Fibroblast of lung (primary cell): ENCODE measurements at regions not wholly inside any gene's neighbourhood (a gene's known extent, or its start where the extent isn't known, plus 50 kb on each side); places are given as distances from the start of the nearest gene placed in this dataset.

Experiments
- DNase-seq, 2 donors: peaks; one replicate each; pipeline versions ENCODE4 v3.0.0 to v3.0.0-alpha.2; 2010; ENCODE audit warnings: low read depth in 2 of 2
- H2AFZ ChIP-seq: 2 replicates; pipeline ENCODE4 v1.5.1; 2012; ENCODE audit warnings: low read length, control low read depth, inconsistent platforms
- H3K27ac ChIP-seq: 2 replicates; pipeline ENCODE4 v1.5.1; 2011; ENCODE audit warnings: low read length, control low read depth; ENCODE audit not compliant: insufficient read depth
- H3K27me3 ChIP-seq: 2 replicates; pipeline ENCODE4 v1.5.1; 2011; ENCODE audit warnings: mild to moderate bottlenecking, low read length; ENCODE audit not compliant: control insufficient read depth, insufficient read depth
- H3K36me3 ChIP-seq: 2 replicates; pipeline ENCODE4 v1.5.1; 2011; ENCODE audit warnings: low read length; ENCODE audit not compliant: control insufficient read depth, insufficient read depth
- H3K4me1 ChIP-seq: 2 replicates; pipeline ENCODE4 v1.5.1; 2011; ENCODE audit warnings: low read length; ENCODE audit not compliant: control insufficient read depth, insufficient read depth; ENCODE audit errors: extremely low read depth
- H3K4me2 ChIP-seq: 2 replicates; pipeline ENCODE4 v1.5.1; 2011; ENCODE audit warnings: low read length, control low read depth; ENCODE audit not compliant: insufficient read depth; ENCODE audit errors: extremely low read depth
- H3K4me3 ChIP-seq, 4 experiments: fragments of 200-600 bp in 1 of 4; sonication (generic) in 1 of 4; replicated peaks in 1 of 4; 2 replicates each; pipeline ENCODE4 v1.5.1; 2011 to 2016; ENCODE audit warnings: low read length in 4 of 4, low read depth in 3 of 4, mild to moderate bottlenecking in 3 of 4, control low read depth in 2 of 4, inconsistent platforms in 1 of 4, mixed read lengths in 1 of 4; ENCODE audit not compliant: insufficient read depth in 1 of 4; ENCODE audit errors: control extremely low read depth in 1 of 4
- H3K79me2 ChIP-seq: 2 replicates; pipeline ENCODE4 v1.5.1; 2012; ENCODE audit warnings: mild to moderate bottlenecking, low read length, inconsistent platforms; ENCODE audit not compliant: control insufficient read depth, insufficient read depth
- H3K9ac ChIP-seq: 2 replicates; pipeline ENCODE4 v1.5.1; 2011; ENCODE audit warnings: mild to moderate bottlenecking, low read length, control low read depth; ENCODE audit not compliant: insufficient read depth
- H3K9me3 ChIP-seq: 2 replicates; pipeline ENCODE4 v1.5.1; 2012; ENCODE audit warnings: low read depth, low read length; ENCODE audit not compliant: control insufficient read depth, insufficient read depth
- H4K20me1 ChIP-seq: 2 replicates; pipeline ENCODE4 v1.5.1; 2011; ENCODE audit warnings: low read length; ENCODE audit not compliant: control insufficient read depth, insufficient read depth; ENCODE audit errors: extremely low read depth
- CTCF ChIP-seq, 2 donors: IDR thresholded peaks in 1 of 2; conservative IDR thresholded peaks in 1 of 2; 1 replicate in 1 of 2; 2 replicates in 1 of 2; pipeline ENCODE4 v1.5.1; 2011 to 2012; ENCODE audit warnings: low read length in 2 of 2, control low read depth in 1 of 2, inconsistent platforms in 1 of 2, low read depth in 1 of 2, mild to moderate bottlenecking in 1 of 2
- EZH2 ChIP-seq: IDR thresholded peaks from 2 replicates; pipeline ENCODE4 v1.5.1; 2012; ENCODE audit warnings: low read length, control low read depth, mild to moderate bottlenecking; ENCODE audit errors: missing control alignments

- TF ChIP-seq CTCF (conservative IDR thresholded peaks at IDR 0.05 in 1 of 2, IDR thresholded peaks at IDR 0.05 in 1 of 2; ENCODE audit: low read depth in 1 of 2, low read length in 2 of 2) (no peak), EZH2 (no peak)
- no peaks in the 10 kb centered on the region for H3K27me3 ChIP-seq
- no peaks in the 10 kb centered on the region for H4K20me1 ChIP-seq
- H3K4me1 ChIP-seq = no peaks in the 10 kb centered on the region
- no peak overlapping the region for H3K4me3 ChIP-seq
- no peak overlapping the region for H2AFZ ChIP-seq
- DNase-seq = peak; percentile 11 to 45
- no peaks in the 10 kb centered on the region for H3K9me3 ChIP-seq
- H3K27ac ChIP-seq = no peak overlapping the region
- no peak overlapping the region for H3K4me2 ChIP-seq
- H3K9ac ChIP-seq = no peak overlapping the region
- no peaks in the 10 kb centered on the region for H3K79me2 ChIP-seq
- H3K36me3 ChIP-seq = no peaks in the 10 kb centered on the region
Observed at GRCh38 chr4:19494961-19495360, 756.7 kb upstream of the SLIT2 start.

GRCh38 chr4:19492606-19493005, 759.1 kb upstream of the SLIT2 start:
- Histone ChIP-seq H3K4me3 (no peak overlapping the region), H4K20me1 (no peaks in the 10 kb centered on the region), H3K27me3 (no peaks in the 10 kb centered on the region), H3K27ac (no peak overlapping the region), H3K79me2 (no peaks in the 10 kb centered on the region), H3K4me2 (no peak overlapping the region), H3K9ac (no peak overlapping the region), H3K4me1 (no peaks in the 10 kb centered on the region), H3K36me3 (no peaks in the 10 kb centered on the region), H3K9me3 (no peaks in the 10 kb centered on the region), H2AFZ (no peak overlapping the region)
- no peak for TF ChIP-seq EZH2
- TF ChIP-seq CTCF (conservative IDR thresholded peaks at IDR 0.05 in 1 of 2, IDR thresholded peaks at IDR 0.05 in 1 of 2; ENCODE audit: low read depth in 1 of 2, low read length in 2 of 2) = no peak
- DNase-seq = peak; percentile 15 to 31

- H2AFZ ChIP-seq = no peak overlapping the region
- TF ChIP-seq CTCF (conservative IDR thresholded peaks at IDR 0.05 in 1 of 2, IDR thresholded peaks at IDR 0.05 in 1 of 2; ENCODE audit: low read depth in 1 of 2, low read length in 2 of 2) (no peak), EZH2 (no peak)
- H3K4me2 ChIP-seq = no peak overlapping the region
- H3K4me1 ChIP-seq = no peaks in the 10 kb centered on the region
- H3K79me2 ChIP-seq = no peaks in the 10 kb centered on the region
- H3K9me3 ChIP-seq = no peaks in the 10 kb centered on the region
- no peak overlapping the region for H3K9ac ChIP-seq
- DNase-seq = peak in 1 of 2 donors; percentile 11
- H3K27me3 ChIP-seq = no peaks in the 10 kb centered on the region
- H3K36me3 ChIP-seq = no peaks in the 10 kb centered on the region
- H4K20me1 ChIP-seq = no peaks in the 10 kb centered on the region
- no peak overlapping the region for H3K27ac ChIP-seq
- no peak overlapping the region for H3K4me3 ChIP-seq
Observed at GRCh38 chr4:19486400-19486799, 765.3 kb upstream of the SLIT2 start.
